Uterus (tissue), 3 donors: ENCODE measurements at regions not wholly inside any gene's neighbourhood (a gene's known extent, or its start where the extent isn't known, plus 50 kb on each side); places are given as distances from the start of the nearest gene placed in this dataset.

Experiments used
- DNase-seq, 2 donors: peaks; one replicate each; pipeline ENCODE4 v3.0.0-alpha.2; 2019 to 2020
- H3K27ac ChIP-seq, 2 donors: fragments of 200-600 bp; sonication (generic); 1 replicate in 1 of 2; 2 replicates in 1 of 2; pipeline ENCODE4 v1.5.1; 2016 to 2018
- H3K27me3 ChIP-seq, 2 donors: fragments of 200-600 bp; sonication (generic); one replicate each; pipeline ENCODE4 v1.5.1; 2018 to 2019; ENCODE audit warnings: control low read depth in 1 of 2
- H3K36me3 ChIP-seq, 2 donors: fragments of 200-600 bp; sonication (generic); one replicate each; pipeline ENCODE4 v1.5.1; 2019; ENCODE audit warnings: control low read depth in 1 of 2
- H3K4me1 ChIP-seq, 2 donors: fragments of 200-600 bp; sonication (generic); one replicate each; pipeline ENCODE4 v1.5.1; 2018 to 2019; ENCODE audit warnings: control low read depth in 1 of 2
- H3K4me3 ChIP-seq, 2 donors: fragments of 200-600 bp; sonication (generic); 1 replicate in 1 of 2; 2 replicates in 1 of 2; pipeline ENCODE4 v1.5.1; 2018 to 2019; ENCODE audit warnings: mild to moderate bottlenecking in 1 of 2
- H3K9me3 ChIP-seq, 2 donors: fragments of 200-600 bp; sonication (generic); one replicate each; pipeline ENCODE4 v1.5.1; 2019; ENCODE audit warnings: control low read depth in 1 of 2
- CTCF ChIP-seq, 4 experiments: fragments of 200-600 bp in 2 of 4; fragments of 450-650 bp in 2 of 4; sonication (generic) in 2 of 4; IDR thresholded peaks; one replicate each; pipeline ENCODE4 v1.5.1; 2016 to 2019; ENCODE audit warnings: antibody characterized with exemption in 4 of 4, mild to moderate bottlenecking in 2 of 4, moderate library complexity in 1 of 4
- POLR2A ChIP-seq, 2 donors: fragments of 450-650 bp; IDR thresholded peaks; one replicate each; pipeline ENCODE4 v1.6.1; 2016; ENCODE audit warnings: antibody characterized with exemption in 2 of 2, mild to moderate bottlenecking in 1 of 2, moderate library complexity in 1 of 2
- intact Hi-C: fragments of 100-400 bp; cut with DNase I; formaldehyde crosslinking; loops from one replicate; pipeline ENCODE4 v1.15.1; 2023; ENCODE audit warnings: low total_unique reads
- donor health status: DM: yes; HTN: yes; CAD: no.

DNA sequence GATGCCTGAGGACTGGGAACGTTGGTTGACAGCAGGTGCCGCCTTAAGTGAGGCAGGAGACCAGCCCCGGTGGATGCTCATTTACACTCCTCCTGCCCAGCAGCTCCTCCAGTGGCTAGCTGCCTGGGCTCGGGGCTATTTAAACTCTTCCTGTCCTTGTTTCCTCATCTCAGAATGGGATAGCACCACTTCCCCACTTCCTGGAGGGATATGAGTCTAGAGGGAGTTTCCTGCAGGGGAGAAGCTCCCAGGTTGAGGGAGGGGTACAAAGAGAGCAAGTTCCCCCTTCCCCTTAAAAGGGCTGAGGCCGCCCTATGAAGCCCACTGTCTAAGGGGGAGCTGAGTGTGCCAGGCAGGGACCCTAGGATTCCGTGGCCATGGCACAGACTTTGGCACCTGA is 311.2 kb downstream of the AACS start:
- H3K4me1 ChIP-seq = no peaks in the 10 kb centered on the region
- TF ChIP-seq POLR2A (IDR thresholded peaks at IDR 0.05) (no peak), CTCF (IDR thresholded peaks at IDR 0.05) (no peak)
- DNase-seq = no peak
- no peaks in the 10 kb centered on the region for H3K36me3 ChIP-seq
- intact Hi-C loops = no loop called here
- no peaks in the 10 kb centered on the region for H3K9me3 ChIP-seq
- H3K27ac ChIP-seq = no peak overlapping the region
- no peak overlapping the region for H3K4me3 ChIP-seq
- no peaks in the 10 kb centered on the region for H3K27me3 ChIP-seq

- Histone ChIP-seq H3K36me3 (no peaks in the 10 kb centered on the region), H3K4me3 (no peak overlapping the region), H3K27me3 (no peaks in the 10 kb centered on the region), H3K4me1 (no peaks in the 10 kb centered on the region), H3K27ac (no peak overlapping the region), H3K9me3 (no peaks in the 10 kb centered on the region)
- intact Hi-C loops = no loop called here
- no peak for TF ChIP-seq POLR2A (IDR thresholded peaks at IDR 0.05)
- no peak for TF ChIP-seq CTCF (IDR thresholded peaks at IDR 0.05)
- DNase-seq = no peak
These were observed 311.9 kb downstream of the AACS start for GRCh38 chr12:125377093-125377492.

GRCh38 chr12:125381373-125381772 is 316.1 kb downstream of the AACS start:
- TF ChIP-seq CTCF (IDR thresholded peaks at IDR 0.05) = no peak
- no peak for TF ChIP-seq POLR2A (IDR thresholded peaks at IDR 0.05)
- intact Hi-C loops = no loop called here
- Histone ChIP-seq H3K27ac (no peak overlapping the region), H3K9me3 (no peaks in the 10 kb centered on the region), H3K4me1 (no peaks in the 10 kb centered on the region), H3K27me3 (no peaks in the 10 kb centered on the region), H3K36me3 (no peaks in the 10 kb centered on the region), H3K4me3 (no peak overlapping the region)
- DNase-seq = no peak

GRCh38 chr12:125382926-125383325 is 317.7 kb downstream of the AACS start:
- TF ChIP-seq CTCF (IDR thresholded peaks at IDR 0.05) (no peak), POLR2A (IDR thresholded peaks at IDR 0.05) (no peak)
- no peaks in the 10 kb centered on the region for H3K9me3 ChIP-seq

GRCh38 chr12:125386652-125387051 is 321.4 kb downstream of the AACS start:
- DNase-seq = no peak
- TF ChIP-seq CTCF (IDR thresholded peaks at IDR 0.05) (no peak), POLR2A (IDR thresholded peaks at IDR 0.05) (no peak)
- Histone ChIP-seq H3K9me3 (no peaks in the 10 kb centered on the region), H3K36me3 (no peaks in the 10 kb centered on the region), H3K27ac (no peak overlapping the region), H3K27me3 (no peaks in the 10 kb centered on the region), H3K4me3 (no peak overlapping the region), H3K4me1 (no peaks in the 10 kb centered on the region)
- intact Hi-C loops = no loop called here

More at GRCh38 chr12:125382926-125383325, 317.7 kb downstream of the AACS start:
- intact Hi-C loops = no loop called here
- DNase-seq = no peak
- H3K36me3 ChIP-seq = no peaks in the 10 kb centered on the region
- no peaks in the 10 kb centered on the region for H3K27me3 ChIP-seq
- H3K4me3 ChIP-seq = no peak overlapping the region
- H3K4me1 ChIP-seq = no peaks in the 10 kb centered on the region
- no peak overlapping the region for H3K27ac ChIP-seq
